Sigmoid colon (tissue), 3 donors: ENCODE measurements at regions not wholly inside any gene's neighbourhood (a gene's known extent, or its start where the extent isn't known, plus 50 kb on each side); places are given as distances from the start of the nearest gene placed in this dataset.
"Not testable (repeated sequence)": the region's sequence is repeated elsewhere in the genome, so short reads cannot be mapped to it uniquely, and the experiment has no call there.

Experiments used
- POLR2A ChIP-seq, 2 donors: fragments of 450-650 bp; IDR thresholded peaks; one replicate each; pipeline ENCODE4 v1.6.1; 2016; ENCODE audit warnings: antibody characterized with exemption in 2 of 2, mild to moderate bottlenecking in 2 of 2, moderate library complexity in 2 of 2
- TF ChIP-seq, protein P1 (sequence below), 4 experiments: fragments of 450-650 bp in 3 of 4; fragments of 200-600 bp in 1 of 4; IDR thresholded peaks; one replicate each; pipeline ENCODE4 v1.5.1; 2016 to 2019; ENCODE audit warnings: antibody characterized with exemption in 4 of 4, mild to moderate bottlenecking in 3 of 4, moderate library complexity in 2 of 4

DNA sequence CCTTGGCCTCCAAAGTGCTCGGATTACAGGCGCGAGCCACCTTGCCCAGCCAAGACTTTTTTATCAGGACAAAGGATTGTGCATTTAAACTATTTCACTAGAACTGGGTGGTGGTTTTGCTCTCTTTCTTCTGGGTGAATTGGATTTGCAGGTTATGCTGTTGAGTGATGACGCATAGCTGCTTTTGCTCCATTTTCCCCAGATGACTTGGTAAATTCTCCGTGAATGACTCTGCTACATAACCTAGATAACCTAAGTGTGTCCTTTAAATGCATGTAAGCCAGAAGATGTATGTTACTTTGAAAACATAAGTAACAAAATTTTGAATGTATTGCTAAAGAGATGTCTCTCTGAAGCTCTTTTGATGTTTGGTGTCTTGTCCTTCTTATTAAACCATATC is 103.7 kb downstream of the NSUN5 start:
- TF ChIP-seq, protein P1, sequence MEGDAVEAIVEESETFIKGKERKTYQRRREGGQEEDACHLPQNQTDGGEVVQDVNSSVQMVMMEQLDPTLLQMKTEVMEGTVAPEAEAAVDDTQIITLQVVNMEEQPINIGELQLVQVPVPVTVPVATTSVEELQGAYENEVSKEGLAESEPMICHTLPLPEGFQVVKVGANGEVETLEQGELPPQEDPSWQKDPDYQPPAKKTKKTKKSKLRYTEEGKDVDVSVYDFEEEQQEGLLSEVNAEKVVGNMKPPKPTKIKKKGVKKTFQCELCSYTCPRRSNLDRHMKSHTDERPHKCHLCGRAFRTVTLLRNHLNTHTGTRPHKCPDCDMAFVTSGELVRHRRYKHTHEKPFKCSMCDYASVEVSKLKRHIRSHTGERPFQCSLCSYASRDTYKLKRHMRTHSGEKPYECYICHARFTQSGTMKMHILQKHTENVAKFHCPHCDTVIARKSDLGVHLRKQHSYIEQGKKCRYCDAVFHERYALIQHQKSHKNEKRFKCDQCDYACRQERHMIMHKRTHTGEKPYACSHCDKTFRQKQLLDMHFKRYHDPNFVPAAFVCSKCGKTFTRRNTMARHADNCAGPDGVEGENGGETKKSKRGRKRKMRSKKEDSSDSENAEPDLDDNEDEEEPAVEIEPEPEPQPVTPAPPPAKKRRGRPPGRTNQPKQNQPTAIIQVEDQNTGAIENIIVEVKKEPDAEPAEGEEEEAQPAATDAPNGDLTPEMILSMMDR (IDR thresholded peaks at IDR 0.05): not testable (repeated sequence)
- TF ChIP-seq POLR2A (IDR thresholded peaks at IDR 0.05): not testable (repeated sequence)
